Neural cell (in vitro differentiated cells): ENCODE measurements at regions not wholly inside any gene's neighbourhood (a gene's known extent, or its start where the extent isn't known, plus 50 kb on each side); places are given as distances from the start of the nearest gene placed in this dataset.

Source experiments
- H2AFZ ChIP-seq: fragments of 200-600, 300-800 bp; sonication (generic), shearing (Covaris generic); 2 replicates; pipeline ENCODE4 v1.6.0; 2014; ENCODE audit warnings: low read depth, mild to moderate bottlenecking, antibody characterized with exemption, low read length, moderate library complexity
- H3F3A ChIP-seq: fragments of 200-600 bp; shearing (Covaris generic); 2 replicates; pipeline ENCODE4 v1.6.1; 2016; ENCODE audit warnings: mild to moderate bottlenecking, moderate library complexity, mixed read lengths, antibody characterized with exemption, low read length; ENCODE audit not compliant: insufficient read depth, poor library complexity, severe bottlenecking
- H3K27ac ChIP-seq: fragments of 200-600, 300-800 bp; sonication (generic), shearing (Covaris generic); 2 replicates; pipeline ENCODE4 v1.5.1; 2014; ENCODE audit warnings: mild to moderate bottlenecking, low read length, moderate library complexity
- H3K27me3 ChIP-seq: fragments of 300-800, 200-600 bp; sonication (generic), shearing (Covaris generic); 2 replicates; pipeline ENCODE4 v1.6.0; 2014; ENCODE audit warnings: mild to moderate bottlenecking, low read depth, low read length, moderate library complexity; ENCODE audit not compliant: insufficient read depth
- H3K36me3 ChIP-seq: fragments of 300-800, 200-600 bp; sonication (generic), shearing (Covaris generic); 2 replicates; pipeline ENCODE4 v1.5.1; 2014; ENCODE audit warnings: mild to moderate bottlenecking, antibody characterized with exemption, low read length, moderate library complexity; ENCODE audit not compliant: insufficient read depth
- H3K4me2 ChIP-seq: fragments of 300-800, 200-600 bp; sonication (generic), shearing (Covaris generic); 2 replicates; pipeline ENCODE4 v1.6.0; 2014; ENCODE audit warnings: mild to moderate bottlenecking, low read length
- H3K4me3 ChIP-seq: fragments of 300-800, 200-600 bp; sonication (generic), shearing (Covaris generic); 2 replicates; pipeline ENCODE4 v1.5.1; 2014; ENCODE audit warnings: mild to moderate bottlenecking, low read length, moderate library complexity
- H3K79me2 ChIP-seq: fragments of 200-600 bp; shearing (Covaris generic); replicated peaks from 2 replicates; pipeline ENCODE4 v1.6.0; 2014; ENCODE audit warnings: mild to moderate bottlenecking, low read length, moderate library complexity; ENCODE audit not compliant: insufficient read depth
- H3K9ac ChIP-seq: fragments of 300-800, 200-600 bp; sonication (generic), shearing (Covaris generic); 2 replicates; pipeline ENCODE4 v1.6.1; 2016; ENCODE audit warnings: mild to moderate bottlenecking, low read length, mixed read lengths
- H3K9me2 ChIP-seq: fragments of 200-600 bp; shearing (Covaris generic); 2 replicates; pipeline ENCODE4 v1.6.1; 2016; ENCODE audit warnings: mild to moderate bottlenecking, low read length, mixed read lengths; ENCODE audit not compliant: insufficient read depth
- H3K9me3 ChIP-seq: fragments of 200-600, 300-800 bp; sonication (generic), shearing (Covaris generic); 2 replicates; pipeline ENCODE4 v1.6.1; 2016; ENCODE audit warnings: mild to moderate bottlenecking, mixed run types, low read length, moderate library complexity, mixed read lengths
- H4K20me1 ChIP-seq: fragments of 200-600 bp; shearing (Covaris generic); 2 replicates; pipeline ENCODE4 v1.6.1; 2016; ENCODE audit warnings: mild to moderate bottlenecking, mixed run types; ENCODE audit not compliant: insufficient read depth
- EP300 ChIP-seq: fragments of 450-650 bp; conservative IDR thresholded peaks from 2 replicates; pipeline ENCODE4 v1.6.1; 2014; ENCODE audit warnings: antibody characterized with exemption, mild to moderate bottlenecking, moderate library complexity; ENCODE audit not compliant: poor library complexity, severe bottlenecking
- EZH2 ChIP-seq: fragments of 200-600, 300-800 bp; shearing (Covaris generic), sonication (generic); IDR thresholded peaks from 2 replicates; pipeline ENCODE4 v1.6.1; 2014; ENCODE audit warnings: antibody characterized with exemption, low read length, borderline replicate concordance, mild to moderate bottlenecking; ENCODE audit not compliant: insufficient read depth, poor library complexity, severe bottlenecking
- MXI1 ChIP-seq: fragments of 450-650 bp; conservative IDR thresholded peaks from 2 replicates; pipeline ENCODE4 v1.6.1; 2014; ENCODE audit warnings: antibody characterized with exemption, mild to moderate bottlenecking; ENCODE audit not compliant: poor library complexity, severe bottlenecking
- POLR2AphosphoS5 ChIP-seq: IDR thresholded peaks from 2 replicates; pipeline ENCODE4 v1.6.1; 2012
- RAD21 ChIP-seq: fragments of 450-650 bp; conservative IDR thresholded peaks from 2 replicates; pipeline ENCODE4 v1.6.1; 2014; ENCODE audit warnings: antibody characterized with exemption, mild to moderate bottlenecking, moderate library complexity
- SMC3 ChIP-seq: fragments of 450-650 bp; conservative IDR thresholded peaks from 2 replicates; pipeline ENCODE4 v1.6.1; 2014; ENCODE audit warnings: antibody characterized with exemption, mild to moderate bottlenecking, moderate library complexity; ENCODE audit not compliant: poor library complexity
- TAF1 ChIP-seq: IDR thresholded peaks from 2 replicates; pipeline ENCODE4 v1.6.1; 2012; ENCODE audit warnings: low read depth
- TF ChIP-seq, protein P1 (sequence below): IDR thresholded peaks from 2 replicates; pipeline ENCODE4 v1.6.1; 2012; ENCODE audit warnings: borderline replicate concordance
- TF ChIP-seq, protein P2 (sequence below): fragments of 450-650 bp; IDR thresholded peaks from 2 replicates; pipeline ENCODE4 v1.5.1; 2014; ENCODE audit warnings: antibody characterized with exemption, mild to moderate bottlenecking, moderate library complexity; ENCODE audit not compliant: poor library complexity, severe bottlenecking

DNA sequence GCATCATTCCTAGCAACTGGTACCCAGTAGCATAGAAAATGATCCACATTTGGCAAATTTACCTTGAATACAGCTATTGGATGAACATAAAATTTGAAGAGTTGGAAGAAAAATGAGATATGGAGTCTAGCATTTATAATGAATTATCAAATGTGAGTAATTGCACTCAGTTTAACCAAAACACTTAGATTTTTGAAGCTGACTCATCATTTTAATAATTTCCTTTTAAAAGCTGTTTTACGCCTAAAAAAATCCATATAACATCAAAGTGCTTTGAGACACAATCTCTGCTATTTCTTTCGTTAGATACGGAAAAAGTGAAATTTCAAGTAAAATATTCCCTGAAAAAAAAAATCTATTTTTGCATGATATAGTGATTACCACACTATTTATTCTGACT lies 767.4 kb downstream of the ROBO2 start:
- no peak overlapping the region for H2AFZ ChIP-seq
- H4K20me1 ChIP-seq, result no peaks in the 10 kb centered on the region
- H3K9ac ChIP-seq, result no peak overlapping the region
- TF ChIP-seq EP300, result no peak
- TF ChIP-seq, protein P1, sequence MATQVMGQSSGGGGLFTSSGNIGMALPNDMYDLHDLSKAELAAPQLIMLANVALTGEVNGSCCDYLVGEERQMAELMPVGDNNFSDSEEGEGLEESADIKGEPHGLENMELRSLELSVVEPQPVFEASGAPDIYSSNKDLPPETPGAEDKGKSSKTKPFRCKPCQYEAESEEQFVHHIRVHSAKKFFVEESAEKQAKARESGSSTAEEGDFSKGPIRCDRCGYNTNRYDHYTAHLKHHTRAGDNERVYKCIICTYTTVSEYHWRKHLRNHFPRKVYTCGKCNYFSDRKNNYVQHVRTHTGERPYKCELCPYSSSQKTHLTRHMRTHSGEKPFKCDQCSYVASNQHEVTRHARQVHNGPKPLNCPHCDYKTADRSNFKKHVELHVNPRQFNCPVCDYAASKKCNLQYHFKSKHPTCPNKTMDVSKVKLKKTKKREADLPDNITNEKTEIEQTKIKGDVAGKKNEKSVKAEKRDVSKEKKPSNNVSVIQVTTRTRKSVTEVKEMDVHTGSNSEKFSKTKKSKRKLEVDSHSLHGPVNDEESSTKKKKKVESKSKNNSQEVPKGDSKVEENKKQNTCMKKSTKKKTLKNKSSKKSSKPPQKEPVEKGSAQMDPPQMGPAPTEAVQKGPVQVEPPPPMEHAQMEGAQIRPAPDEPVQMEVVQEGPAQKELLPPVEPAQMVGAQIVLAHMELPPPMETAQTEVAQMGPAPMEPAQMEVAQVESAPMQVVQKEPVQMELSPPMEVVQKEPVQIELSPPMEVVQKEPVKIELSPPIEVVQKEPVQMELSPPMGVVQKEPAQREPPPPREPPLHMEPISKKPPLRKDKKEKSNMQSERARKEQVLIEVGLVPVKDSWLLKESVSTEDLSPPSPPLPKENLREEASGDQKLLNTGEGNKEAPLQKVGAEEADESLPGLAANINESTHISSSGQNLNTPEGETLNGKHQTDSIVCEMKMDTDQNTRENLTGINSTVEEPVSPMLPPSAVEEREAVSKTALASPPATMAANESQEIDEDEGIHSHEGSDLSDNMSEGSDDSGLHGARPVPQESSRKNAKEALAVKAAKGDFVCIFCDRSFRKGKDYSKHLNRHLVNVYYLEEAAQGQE, result no peak
- TF ChIP-seq, protein P2, sequence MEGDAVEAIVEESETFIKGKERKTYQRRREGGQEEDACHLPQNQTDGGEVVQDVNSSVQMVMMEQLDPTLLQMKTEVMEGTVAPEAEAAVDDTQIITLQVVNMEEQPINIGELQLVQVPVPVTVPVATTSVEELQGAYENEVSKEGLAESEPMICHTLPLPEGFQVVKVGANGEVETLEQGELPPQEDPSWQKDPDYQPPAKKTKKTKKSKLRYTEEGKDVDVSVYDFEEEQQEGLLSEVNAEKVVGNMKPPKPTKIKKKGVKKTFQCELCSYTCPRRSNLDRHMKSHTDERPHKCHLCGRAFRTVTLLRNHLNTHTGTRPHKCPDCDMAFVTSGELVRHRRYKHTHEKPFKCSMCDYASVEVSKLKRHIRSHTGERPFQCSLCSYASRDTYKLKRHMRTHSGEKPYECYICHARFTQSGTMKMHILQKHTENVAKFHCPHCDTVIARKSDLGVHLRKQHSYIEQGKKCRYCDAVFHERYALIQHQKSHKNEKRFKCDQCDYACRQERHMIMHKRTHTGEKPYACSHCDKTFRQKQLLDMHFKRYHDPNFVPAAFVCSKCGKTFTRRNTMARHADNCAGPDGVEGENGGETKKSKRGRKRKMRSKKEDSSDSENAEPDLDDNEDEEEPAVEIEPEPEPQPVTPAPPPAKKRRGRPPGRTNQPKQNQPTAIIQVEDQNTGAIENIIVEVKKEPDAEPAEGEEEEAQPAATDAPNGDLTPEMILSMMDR, result no peak
- no peak for TF ChIP-seq POLR2AphosphoS5
- TF ChIP-seq EZH2, result no peak
- TF ChIP-seq MXI1, result no peak
- TF ChIP-seq TAF1, result no peak
- TF ChIP-seq SMC3, result no peak
- TF ChIP-seq RAD21, result no peak
- H3K9me3 ChIP-seq, result no peaks in the 10 kb centered on the region
- H3K9me2 ChIP-seq, result no peaks in the 10 kb centered on the region
- H3K27me3 ChIP-seq, result no peaks in the 10 kb centered on the region
- no peak overlapping the region for H3K27ac ChIP-seq
- H3K4me2 ChIP-seq, result no peak overlapping the region
- H3K36me3 ChIP-seq, result no peaks in the 10 kb centered on the region
- no peaks in the 10 kb centered on the region for H3K79me2 ChIP-seq
- no peaks in the 10 kb centered on the region for H3F3A ChIP-seq
- no peak overlapping the region for H3K4me3 ChIP-seq

DNA sequence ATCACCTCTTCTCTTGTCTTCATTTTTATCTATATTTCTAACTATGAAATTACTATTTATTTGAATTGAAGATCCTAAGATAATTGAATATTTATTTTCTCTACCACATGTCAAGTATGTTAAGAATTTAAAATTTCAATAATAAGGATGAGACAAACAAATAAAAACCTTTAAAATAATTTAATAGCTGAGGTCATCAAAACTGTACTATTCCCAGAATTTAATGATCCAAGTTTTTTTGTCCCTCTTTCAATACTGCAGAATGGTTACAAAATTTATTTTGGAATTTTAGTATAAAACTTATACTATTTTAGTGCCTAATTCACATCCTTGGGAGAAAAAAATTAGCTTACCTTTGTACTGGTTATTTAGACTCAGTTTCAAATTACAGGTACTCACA lies 774.9 kb downstream of the ROBO2 start:
- no peaks in the 10 kb centered on the region for H3K9me2 ChIP-seq
- H3F3A ChIP-seq, result no peaks in the 10 kb centered on the region
- H3K4me2 ChIP-seq, result no peak overlapping the region
- no peaks in the 10 kb centered on the region for H3K36me3 ChIP-seq
- TF ChIP-seq EZH2 (no peak), TAF1 (no peak), RAD21 (no peak), SMC3 (no peak), MXI1 (no peak), POLR2AphosphoS5 (no peak), EP300 (no peak)
- TF ChIP-seq, protein P1, result no peak
- TF ChIP-seq, protein P2, result no peak
- no peaks in the 10 kb centered on the region for H3K27me3 ChIP-seq
- no peaks in the 10 kb centered on the region for H4K20me1 ChIP-seq
- no peak overlapping the region for H3K4me3 ChIP-seq
- H3K9me3 ChIP-seq, result no peaks in the 10 kb centered on the region
- no peaks in the 10 kb centered on the region for H3K79me2 ChIP-seq
- H3K27ac ChIP-seq, result no peak overlapping the region
- no peak overlapping the region for H3K9ac ChIP-seq
- H2AFZ ChIP-seq, result no peak overlapping the region
